ENCODE measurements at regions not wholly inside any gene's neighbourhood (a gene's known extent, or its start where the extent isn't known, plus 50 kb on each side); places are given as distances from the start of the nearest gene placed in this dataset.

- 46% methylated on average over 8 of the region's 11 CpGs for WGBS (ENCODE audit: insufficient coverage)
- no peak overlapping the region for H2AFZ ChIP-seq (ENCODE audit: insufficient read depth, low read depth, low read length, poor library complexity, severe bottlenecking)
- no peak overlapping the region for H3K4me3 Mint-ChIP-seq
- peaks cover 3 to 7% (median 4%) of the 10 kb centered on the region in 3 donors for H3K27me3 Mint-ChIP-seq (ENCODE audit: low read depth in 3 of 3)
- no peaks in the 10 kb centered on the region for H4K20me1 ChIP-seq (ENCODE audit: insufficient read depth, low read length)
- H3K9me3 Mint-ChIP-seq = peaks cover 0 to 4% (median under 1%) of the 10 kb centered on the region in 7 donors
- no peak for DNase-seq
- H3K4me2 ChIP-seq (replicated peaks; ENCODE audit: extremely low read depth, low read length, poor library complexity, severe bottlenecking) = no peak overlapping the region
- H3K36me3 Mint-ChIP-seq = no peaks in the 10 kb centered on the region
- H3K9me3 ChIP-seq (replicated peaks in 1 of 2; ENCODE audit: control insufficient read depth in 1 of 2, insufficient read depth in 1 of 2, low read length in 2 of 2) = no peaks in the 10 kb centered on the region
- H3K4me1 ChIP-seq (ENCODE audit: control insufficient read depth in 1 of 2, insufficient read depth in 2 of 2, low read length in 2 of 2) = no peaks in the 10 kb centered on the region
- no peaks in the 10 kb centered on the region for H3K4me1 Mint-ChIP-seq
- intact Hi-C loops (cut with micrococcal nuclease) = no loop called here
- TF ChIP-seq CTCF (IDR thresholded peaks at IDR 0.05) = no peak
- H3K27ac Mint-ChIP-seq = no peak overlapping the region
- no peak overlapping the region for H3K4me3 ChIP-seq (replicated peaks in 1 of 3; ENCODE audit: low read depth in 2 of 3, low read length in 3 of 3)
- no peaks in the 10 kb centered on the region for H3K27me3 ChIP-seq (ENCODE audit: control insufficient read depth in 2 of 2, insufficient read depth in 2 of 2, low read length in 2 of 2)
- H3K27ac ChIP-seq (ENCODE audit: low read depth in 1 of 2, low read length in 2 of 2) = no peak overlapping the region
- H3K79me2 ChIP-seq (ENCODE audit: insufficient read depth, low read length) = no peaks in the 10 kb centered on the region
- no peak overlapping the region for H3K9ac ChIP-seq (ENCODE audit: insufficient read depth, low read length, poor library complexity, severe bottlenecking)
- no peaks in the 10 kb centered on the region for H3K36me3 ChIP-seq (replicated peaks in 1 of 2; ENCODE audit: control insufficient read depth in 1 of 2, insufficient read depth in 2 of 2, low read length in 2 of 2)
Measured at GRCh38 chr19:29293292-29293691, 80.3 kb upstream of the UQCRFS1 start.

GRCh38 chr19:29293736-29294342 is 80.9 kb upstream of the UQCRFS1 start:
- no peaks in the 10 kb centered on the region for H3K4me1 Mint-ChIP-seq
- WGBS (ENCODE audit: insufficient coverage) = 65% methylated on average over 3 of the region's 7 CpGs
- H3K27me3 Mint-ChIP-seq (ENCODE audit: low read depth in 3 of 3) = peaks cover 3 to 7% (median 3%) of the 10 kb centered on the region in 3 donors
- H4K20me1 ChIP-seq (ENCODE audit: insufficient read depth, low read length) = no peaks in the 10 kb centered on the region
- H3K4me1 ChIP-seq (ENCODE audit: control insufficient read depth in 1 of 2, insufficient read depth in 2 of 2, low read length in 2 of 2) = no peaks in the 10 kb centered on the region
- H3K9me3 Mint-ChIP-seq = peaks cover 0 to 4% (median 0%) of the 10 kb centered on the region in 7 donors
- H3K79me2 ChIP-seq (ENCODE audit: insufficient read depth, low read length) = no peaks in the 10 kb centered on the region
- H3K4me2 ChIP-seq (replicated peaks; ENCODE audit: extremely low read depth, low read length, poor library complexity, severe bottlenecking) = no peak overlapping the region
- no peak overlapping the region for H2AFZ ChIP-seq (ENCODE audit: insufficient read depth, low read depth, low read length, poor library complexity, severe bottlenecking)
- H3K27me3 ChIP-seq (ENCODE audit: control insufficient read depth in 2 of 2, insufficient read depth in 2 of 2, low read length in 2 of 2) = no peaks in the 10 kb centered on the region
- H3K27ac ChIP-seq (ENCODE audit: low read depth in 1 of 2, low read length in 2 of 2) = no peak overlapping the region
- H3K9me3 ChIP-seq (replicated peaks in 1 of 2; ENCODE audit: control insufficient read depth in 1 of 2, insufficient read depth in 1 of 2, low read length in 2 of 2) = no peaks in the 10 kb centered on the region
- no peak overlapping the region for H3K4me3 Mint-ChIP-seq
- H3K36me3 Mint-ChIP-seq = no peaks in the 10 kb centered on the region
- no peak overlapping the region for H3K4me3 ChIP-seq (replicated peaks in 1 of 3; ENCODE audit: low read depth in 2 of 3, low read length in 3 of 3)
- no peak overlapping the region for H3K27ac Mint-ChIP-seq
- H3K36me3 ChIP-seq (replicated peaks in 1 of 2; ENCODE audit: control insufficient read depth in 1 of 2, insufficient read depth in 2 of 2, low read length in 2 of 2) = no peaks in the 10 kb centered on the region
- TF ChIP-seq CTCF (IDR thresholded peaks at IDR 0.05) = no peak
- DNase-seq = no peak
- intact Hi-C loops (cut with micrococcal nuclease) = no loop called here
- no peak overlapping the region for H3K9ac ChIP-seq (ENCODE audit: insufficient read depth, low read length, poor library complexity, severe bottlenecking)

Data from CD14-positive monocyte (primary cell).